ENCODE measurements at regions not wholly inside any gene's neighbourhood (a gene's known extent, or its start where the extent isn't known, plus 50 kb on each side); places are given as distances from the start of the nearest gene placed in this dataset.
A peak's percentile ranks its signal among the peaks of the same experiment; 100 is the strongest.

DNA sequence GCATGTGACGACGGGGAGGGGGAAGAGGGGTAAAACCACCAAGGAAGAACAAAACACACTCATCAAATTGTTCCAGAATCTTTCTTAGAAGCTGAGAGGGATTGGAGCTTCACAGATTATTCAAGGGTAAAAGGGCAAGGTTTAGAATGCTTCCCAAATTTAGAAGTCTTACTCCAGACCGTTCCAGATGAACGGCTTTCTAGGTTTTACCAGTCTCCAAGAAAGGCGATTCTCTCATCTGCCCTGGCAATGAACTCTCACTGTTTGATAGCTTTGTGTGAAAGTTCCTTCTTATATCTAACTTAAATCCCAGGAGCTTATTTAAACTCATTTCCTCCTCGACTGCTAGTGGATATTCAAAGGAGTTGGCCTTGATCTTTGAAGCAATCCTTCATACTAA, 124.3 kb upstream of the PRICKLE2 start:
- TF ChIP-seq, protein P1, sequence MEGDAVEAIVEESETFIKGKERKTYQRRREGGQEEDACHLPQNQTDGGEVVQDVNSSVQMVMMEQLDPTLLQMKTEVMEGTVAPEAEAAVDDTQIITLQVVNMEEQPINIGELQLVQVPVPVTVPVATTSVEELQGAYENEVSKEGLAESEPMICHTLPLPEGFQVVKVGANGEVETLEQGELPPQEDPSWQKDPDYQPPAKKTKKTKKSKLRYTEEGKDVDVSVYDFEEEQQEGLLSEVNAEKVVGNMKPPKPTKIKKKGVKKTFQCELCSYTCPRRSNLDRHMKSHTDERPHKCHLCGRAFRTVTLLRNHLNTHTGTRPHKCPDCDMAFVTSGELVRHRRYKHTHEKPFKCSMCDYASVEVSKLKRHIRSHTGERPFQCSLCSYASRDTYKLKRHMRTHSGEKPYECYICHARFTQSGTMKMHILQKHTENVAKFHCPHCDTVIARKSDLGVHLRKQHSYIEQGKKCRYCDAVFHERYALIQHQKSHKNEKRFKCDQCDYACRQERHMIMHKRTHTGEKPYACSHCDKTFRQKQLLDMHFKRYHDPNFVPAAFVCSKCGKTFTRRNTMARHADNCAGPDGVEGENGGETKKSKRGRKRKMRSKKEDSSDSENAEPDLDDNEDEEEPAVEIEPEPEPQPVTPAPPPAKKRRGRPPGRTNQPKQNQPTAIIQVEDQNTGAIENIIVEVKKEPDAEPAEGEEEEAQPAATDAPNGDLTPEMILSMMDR (IDR thresholded peaks at IDR 0.05; ENCODE audit: low read depth, low read length, missing control alignments), result no peak
- H3K4me3 ChIP-seq (replicated peaks; ENCODE audit: low read depth, low read length), result no peak overlapping the region
- DNase-seq (ENCODE audit: extremely low read depth, low read depth), result no peak

DNA sequence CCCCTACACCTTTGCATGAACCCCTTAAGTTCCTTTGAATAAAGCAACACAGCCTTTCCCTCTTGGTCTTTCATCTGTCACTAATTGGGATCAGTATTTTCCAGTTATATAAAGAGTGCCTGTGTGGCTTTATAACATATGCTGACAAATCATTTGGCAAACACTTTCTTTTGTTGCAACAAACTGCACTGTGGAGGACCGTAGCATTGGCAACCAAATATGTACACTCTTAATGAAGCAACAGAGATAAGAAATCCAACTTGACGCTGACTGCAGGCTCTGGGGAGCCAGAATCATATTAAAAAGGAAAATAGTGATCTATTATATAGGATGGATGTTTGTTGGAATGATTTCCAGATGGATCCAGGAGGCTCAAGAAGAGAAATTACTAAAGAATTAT, 120.1 kb upstream of the PRICKLE2 start:
- no peak for DNase-seq (ENCODE audit: extremely low read depth, low read depth)
- no peak overlapping the region for H3K4me3 ChIP-seq (replicated peaks; ENCODE audit: low read depth, low read length)
- TF ChIP-seq, protein P1 (IDR thresholded peaks at IDR 0.05; ENCODE audit: low read depth, low read length, missing control alignments), result no peak

DNA sequence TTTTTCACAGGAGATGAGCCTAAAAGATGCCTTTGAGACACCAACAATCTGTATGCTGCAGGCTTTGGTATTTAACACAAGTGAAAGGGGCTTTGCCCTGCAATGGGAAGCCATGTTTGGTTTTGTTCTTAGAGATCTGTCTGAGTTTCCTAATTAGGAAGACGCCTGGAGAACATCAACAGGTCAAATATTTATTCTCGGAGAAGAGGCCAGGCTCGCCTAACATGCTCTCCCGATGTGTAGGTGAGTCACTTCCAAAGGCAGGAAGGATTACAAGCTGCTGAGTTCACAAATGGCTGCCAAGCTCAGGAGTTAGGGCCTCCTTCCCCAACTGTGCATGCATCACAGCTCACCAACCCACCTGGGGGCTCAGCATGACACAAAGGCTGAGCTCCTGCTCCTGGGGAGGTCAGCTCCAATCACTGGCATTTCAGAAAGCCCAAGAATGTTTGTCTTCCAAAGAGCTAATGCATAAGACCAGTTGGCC, 119.5 kb upstream of the PRICKLE2 start:
- TF ChIP-seq, protein P1 (IDR thresholded peaks at IDR 0.05; ENCODE audit: low read depth, low read length, missing control alignments), result no peak
- H3K4me3 ChIP-seq (replicated peaks; ENCODE audit: low read depth, low read length), result no peak overlapping the region
- no peak for DNase-seq (ENCODE audit: extremely low read depth, low read depth)

DNA sequence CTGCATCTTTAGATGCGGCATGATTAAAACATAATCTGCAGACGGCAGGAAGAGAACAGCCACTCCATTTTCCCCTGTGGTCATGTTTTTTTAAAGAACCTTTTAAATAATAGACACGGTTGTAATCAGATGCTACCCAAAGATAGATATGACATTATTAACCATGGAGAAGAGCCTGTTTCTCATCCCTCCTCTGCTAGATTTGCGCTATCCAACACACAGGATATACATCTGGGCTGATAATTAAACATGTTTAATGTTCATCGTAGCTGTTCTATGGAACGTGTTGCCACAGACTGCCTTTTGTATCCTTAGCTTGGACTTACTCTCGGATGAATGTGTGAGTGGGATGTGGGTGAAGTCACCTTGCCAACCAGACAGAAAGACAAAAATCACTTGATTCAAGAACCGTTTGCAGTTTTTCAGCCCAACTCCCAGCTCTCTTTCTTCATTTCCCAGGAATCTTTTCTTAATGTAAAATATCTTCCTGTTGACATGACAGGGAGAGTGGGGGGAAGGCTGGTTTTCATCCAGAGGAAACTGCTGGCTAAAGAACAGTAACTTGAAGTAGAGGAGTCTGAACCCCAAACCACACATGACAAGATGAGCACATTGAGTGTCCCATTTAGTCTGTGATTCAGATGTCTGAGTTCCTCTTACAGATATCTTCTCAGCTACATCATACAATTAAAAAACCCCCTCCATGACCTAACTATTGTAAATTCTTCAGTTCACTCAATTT, 118.6 kb upstream of the PRICKLE2 start:
- TF ChIP-seq, protein P1 (IDR thresholded peaks at IDR 0.05; ENCODE audit: low read depth, low read length, missing control alignments), result no peak
- no peak for DNase-seq (ENCODE audit: extremely low read depth, low read depth)
- no peak overlapping the region for H3K4me3 ChIP-seq (replicated peaks; ENCODE audit: low read depth, low read length)

DNA sequence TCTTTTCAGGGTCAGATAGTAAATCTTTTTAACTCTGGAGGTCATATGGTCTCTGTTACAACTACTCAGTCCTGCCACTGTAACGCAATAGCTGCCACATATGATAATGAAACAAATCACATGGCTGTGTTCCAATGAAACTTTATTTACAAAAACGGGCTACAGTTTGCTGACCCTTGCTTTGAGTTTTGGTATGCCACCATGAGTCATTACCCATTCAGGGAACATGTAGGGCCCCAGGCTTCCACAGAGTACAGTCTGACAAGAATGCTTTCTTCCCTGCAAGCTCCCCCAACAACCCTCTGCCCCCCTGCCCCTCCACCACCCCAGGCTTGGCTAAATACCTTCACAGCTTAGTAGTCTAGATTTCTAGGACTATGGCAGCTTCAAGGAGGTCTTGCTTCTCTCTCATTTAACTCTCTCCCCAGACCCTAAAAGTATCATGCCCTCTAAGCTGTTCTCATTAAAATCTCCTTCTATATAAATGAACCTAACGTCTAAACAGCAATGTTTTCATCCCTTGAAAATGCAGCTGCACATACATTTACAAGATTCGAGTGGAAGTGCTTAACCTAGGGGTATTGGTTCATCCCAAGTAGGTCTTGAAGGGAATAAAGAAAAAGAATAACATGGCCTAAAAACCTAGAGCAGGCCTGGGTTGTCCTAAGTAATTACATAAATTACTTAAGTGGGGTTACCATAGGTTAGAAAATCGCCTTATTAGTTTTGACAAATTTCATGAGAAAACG, 117.8 kb upstream of the PRICKLE2 start:
- TF ChIP-seq, protein P1 (IDR thresholded peaks at IDR 0.05; ENCODE audit: low read depth, low read length, missing control alignments), result no peak
- H3K4me3 ChIP-seq (replicated peaks; ENCODE audit: low read depth, low read length), result no peak overlapping the region
- peak; percentile 52 for DNase-seq (ENCODE audit: extremely low read depth, low read depth)

DNA sequence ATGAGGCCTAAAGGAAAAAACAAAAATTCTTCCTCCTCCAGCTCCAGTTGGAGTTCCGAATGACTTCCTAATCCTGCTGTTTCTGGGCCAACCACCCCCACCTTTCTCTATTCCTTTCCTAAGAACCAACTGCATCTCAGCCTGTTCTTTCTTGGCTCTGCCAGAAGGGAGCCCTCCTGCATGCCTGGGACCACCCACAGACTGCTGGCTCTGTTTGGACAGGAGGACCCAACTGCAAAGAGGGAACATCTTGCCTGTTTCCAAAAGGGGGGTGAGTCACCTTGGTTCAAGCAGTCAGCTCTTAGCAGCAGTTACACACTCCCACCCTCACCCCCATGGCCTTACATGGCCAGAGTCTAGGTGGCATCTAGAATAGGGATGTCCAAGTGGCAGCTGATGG, 116.0 kb upstream of the PRICKLE2 start:
- no peak overlapping the region for H3K4me3 ChIP-seq (replicated peaks; ENCODE audit: low read depth, low read length)
- DNase-seq (ENCODE audit: extremely low read depth, low read depth), result no peak
- TF ChIP-seq, protein P1 (IDR thresholded peaks at IDR 0.05; ENCODE audit: low read depth, low read length, missing control alignments), result no peak

Measured in HFF-Myc (cell line).